K562 (cell line): ENCODE measurements at regions not wholly inside any gene's neighbourhood (a gene's known extent, or its start where the extent isn't known, plus 50 kb on each side); places are given as distances from the start of the nearest gene placed in this dataset.

Source experiments
- KAT7 ChIP-seq: sonication (generic); formaldehyde crosslinking; IDR thresholded peaks from 2 replicates; pipeline ENCODE4 v1.8.0; 2022; ENCODE audit warnings: missing genetic modification reagents, mild to moderate bottlenecking, borderline replicate concordance
- ZNF354B ChIP-seq: fragments of 250-450 bp; sonication (Bioruptor Pico); IDR thresholded peaks from 2 replicates; pipeline ENCODE4 v1.4.0; 2020
- TF ChIP-seq, protein P1 (sequence below): sonication (generic); formaldehyde crosslinking; IDR thresholded peaks from 2 replicates; pipeline ENCODE4 v1.8.0; 2023; ENCODE audit warnings: missing genetic modification reagents, mild to moderate bottlenecking, borderline replicate concordance
- TF ChIP-seq, protein P2 (sequence below): fragments of 450-650 bp; IDR thresholded peaks from 2 replicates; pipeline ENCODE4 v1.6.1; 2017; ENCODE audit warnings: antibody characterized with exemption

DNA sequence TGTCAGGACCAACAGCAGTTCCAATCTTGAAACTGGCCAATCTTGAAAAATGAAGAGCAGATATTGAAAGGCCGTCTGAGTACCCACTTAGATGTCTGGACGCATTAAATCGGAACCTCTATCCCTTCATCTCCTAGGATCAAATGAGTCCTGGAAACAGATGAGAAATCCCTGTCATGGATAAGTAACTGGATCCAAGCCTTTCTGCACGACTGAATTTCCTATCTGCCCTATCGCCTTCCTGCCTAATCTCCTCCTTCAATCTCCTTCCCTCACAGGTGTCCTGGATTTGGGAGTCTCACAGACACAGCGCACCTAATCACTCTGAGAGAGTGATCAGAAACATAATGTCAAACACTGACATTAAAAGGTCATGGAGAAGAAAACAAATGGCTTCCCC lies 245.2 kb upstream of the PRSS58 start (continued):
- TF ChIP-seq KAT7 (CRISPR knock-in tag) (no peak), ZNF354B (no peak)
- TF ChIP-seq, protein P1, sequence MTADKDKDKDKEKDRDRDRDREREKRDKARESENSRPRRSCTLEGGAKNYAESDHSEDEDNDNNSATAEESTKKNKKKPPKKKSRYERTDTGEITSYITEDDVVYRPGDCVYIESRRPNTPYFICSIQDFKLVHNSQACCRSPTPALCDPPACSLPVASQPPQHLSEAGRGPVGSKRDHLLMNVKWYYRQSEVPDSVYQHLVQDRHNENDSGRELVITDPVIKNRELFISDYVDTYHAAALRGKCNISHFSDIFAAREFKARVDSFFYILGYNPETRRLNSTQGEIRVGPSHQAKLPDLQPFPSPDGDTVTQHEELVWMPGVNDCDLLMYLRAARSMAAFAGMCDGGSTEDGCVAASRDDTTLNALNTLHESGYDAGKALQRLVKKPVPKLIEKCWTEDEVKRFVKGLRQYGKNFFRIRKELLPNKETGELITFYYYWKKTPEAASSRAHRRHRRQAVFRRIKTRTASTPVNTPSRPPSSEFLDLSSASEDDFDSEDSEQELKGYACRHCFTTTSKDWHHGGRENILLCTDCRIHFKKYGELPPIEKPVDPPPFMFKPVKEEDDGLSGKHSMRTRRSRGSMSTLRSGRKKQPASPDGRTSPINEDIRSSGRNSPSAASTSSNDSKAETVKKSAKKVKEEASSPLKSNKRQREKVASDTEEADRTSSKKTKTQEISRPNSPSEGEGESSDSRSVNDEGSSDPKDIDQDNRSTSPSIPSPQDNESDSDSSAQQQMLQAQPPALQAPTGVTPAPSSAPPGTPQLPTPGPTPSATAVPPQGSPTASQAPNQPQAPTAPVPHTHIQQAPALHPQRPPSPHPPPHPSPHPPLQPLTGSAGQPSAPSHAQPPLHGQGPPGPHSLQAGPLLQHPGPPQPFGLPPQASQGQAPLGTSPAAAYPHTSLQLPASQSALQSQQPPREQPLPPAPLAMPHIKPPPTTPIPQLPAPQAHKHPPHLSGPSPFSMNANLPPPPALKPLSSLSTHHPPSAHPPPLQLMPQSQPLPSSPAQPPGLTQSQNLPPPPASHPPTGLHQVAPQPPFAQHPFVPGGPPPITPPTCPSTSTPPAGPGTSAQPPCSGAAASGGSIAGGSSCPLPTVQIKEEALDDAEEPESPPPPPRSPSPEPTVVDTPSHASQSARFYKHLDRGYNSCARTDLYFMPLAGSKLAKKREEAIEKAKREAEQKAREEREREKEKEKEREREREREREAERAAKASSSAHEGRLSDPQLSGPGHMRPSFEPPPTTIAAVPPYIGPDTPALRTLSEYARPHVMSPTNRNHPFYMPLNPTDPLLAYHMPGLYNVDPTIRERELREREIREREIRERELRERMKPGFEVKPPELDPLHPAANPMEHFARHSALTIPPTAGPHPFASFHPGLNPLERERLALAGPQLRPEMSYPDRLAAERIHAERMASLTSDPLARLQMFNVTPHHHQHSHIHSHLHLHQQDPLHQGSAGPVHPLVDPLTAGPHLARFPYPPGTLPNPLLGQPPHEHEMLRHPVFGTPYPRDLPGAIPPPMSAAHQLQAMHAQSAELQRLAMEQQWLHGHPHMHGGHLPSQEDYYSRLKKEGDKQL (CRISPR knock-in tag): no peak
- TF ChIP-seq, protein P2, sequence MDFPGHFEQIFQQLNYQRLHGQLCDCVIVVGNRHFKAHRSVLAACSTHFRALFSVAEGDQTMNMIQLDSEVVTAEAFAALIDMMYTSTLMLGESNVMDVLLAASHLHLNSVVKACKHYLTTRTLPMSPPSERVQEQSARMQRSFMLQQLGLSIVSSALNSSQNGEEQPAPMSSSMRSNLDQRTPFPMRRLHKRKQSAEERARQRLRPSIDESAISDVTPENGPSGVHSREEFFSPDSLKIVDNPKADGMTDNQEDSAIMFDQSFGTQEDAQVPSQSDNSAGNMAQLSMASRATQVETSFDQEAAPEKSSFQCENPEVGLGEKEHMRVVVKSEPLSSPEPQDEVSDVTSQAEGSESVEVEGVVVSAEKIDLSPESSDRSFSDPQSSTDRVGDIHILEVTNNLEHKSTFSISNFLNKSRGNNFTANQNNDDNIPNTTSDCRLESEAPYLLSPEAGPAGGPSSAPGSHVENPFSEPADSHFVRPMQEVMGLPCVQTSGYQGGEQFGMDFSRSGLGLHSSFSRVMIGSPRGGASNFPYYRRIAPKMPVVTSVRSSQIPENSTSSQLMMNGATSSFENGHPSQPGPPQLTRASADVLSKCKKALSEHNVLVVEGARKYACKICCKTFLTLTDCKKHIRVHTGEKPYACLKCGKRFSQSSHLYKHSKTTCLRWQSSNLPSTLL: no peak
- TF ChIP-seq, all 486 proteins: peak for 0
